ENCODE measurements at regions not wholly inside any gene's neighbourhood (a gene's known extent, or its start where the extent isn't known, plus 50 kb on each side); places are given as distances from the start of the nearest gene placed in this dataset.
"Not testable (repeated sequence)": the region's sequence is repeated elsewhere in the genome, so short reads cannot be mapped to it uniquely, and the experiment has no call there.

DNA sequence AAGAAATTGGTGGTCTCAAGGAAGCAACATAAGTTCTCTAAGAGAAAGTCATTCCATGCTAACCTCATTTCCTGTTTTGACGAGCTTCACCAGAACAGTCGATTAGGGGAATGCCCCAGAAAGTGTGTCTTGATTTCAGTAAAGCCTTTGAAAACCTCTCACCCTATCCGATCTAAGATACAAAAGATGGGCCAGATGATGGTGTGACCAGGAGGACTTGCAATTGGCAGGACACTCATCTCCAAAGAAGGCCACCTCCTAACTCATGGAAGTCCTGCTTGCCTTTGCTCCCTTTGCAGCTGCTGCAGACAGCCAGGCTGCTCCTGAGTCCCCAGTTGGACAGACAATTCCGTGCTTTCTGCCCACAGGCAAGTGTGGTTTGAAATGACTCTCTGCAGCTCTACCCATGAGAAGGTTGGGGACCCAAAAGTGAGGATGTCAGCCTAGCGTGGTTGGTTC is 304.2 kb downstream of the BCL2L11 start:
- H3K4me1 ChIP-seq (ENCODE audit: control insufficient read depth in 2 of 2, insufficient read depth in 2 of 2, low read length in 2 of 2); H3K9ac ChIP-seq (ENCODE audit: low read depth in 1 of 2, low read length in 2 of 2); H3K36me3 ChIP-seq (ENCODE audit: control insufficient read depth in 2 of 2, insufficient read depth in 2 of 2, low read length in 2 of 2); H3K27ac ChIP-seq (ENCODE audit: low read depth in 2 of 2, low read length in 2 of 2); H3K9me3 ChIP-seq (ENCODE audit: control insufficient read depth in 2 of 2, low read length in 2 of 2); H3K4me3 ChIP-seq (ENCODE audit: low read length in 2 of 2); H3K27me3 ChIP-seq (ENCODE audit: control insufficient read depth in 2 of 2, insufficient read depth in 2 of 2, low read length in 2 of 2): not testable (repeated sequence)

DNA sequence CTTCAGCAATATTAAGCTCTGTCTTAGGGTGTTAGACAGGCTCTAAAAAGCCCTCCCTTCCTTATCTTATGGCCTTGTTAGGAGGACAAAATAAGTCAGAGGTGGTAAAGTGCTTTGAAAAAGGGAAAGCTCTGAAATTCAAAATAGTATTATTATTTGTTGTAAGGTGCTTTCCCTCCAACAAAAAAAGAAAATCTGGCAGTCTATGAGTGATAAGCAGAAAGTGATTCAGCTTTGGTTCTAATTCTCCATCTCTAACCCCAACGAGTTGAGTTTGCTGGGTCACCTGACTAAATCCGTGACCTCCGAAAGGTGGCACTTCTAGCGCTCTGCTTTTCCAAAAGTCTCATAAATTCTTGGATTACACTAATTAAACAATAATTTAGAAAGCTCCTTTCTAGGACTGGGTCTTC is 305.1 kb downstream of the BCL2L11 start:
- not testable (repeated sequence) for H3K27ac ChIP-seq (ENCODE audit: low read depth in 2 of 2, low read length in 2 of 2); H3K4me3 ChIP-seq (ENCODE audit: low read length in 2 of 2); H3K27me3 ChIP-seq (ENCODE audit: control insufficient read depth in 2 of 2, insufficient read depth in 2 of 2, low read length in 2 of 2); H3K4me1 ChIP-seq (ENCODE audit: control insufficient read depth in 2 of 2, insufficient read depth in 2 of 2, low read length in 2 of 2); H3K9ac ChIP-seq (ENCODE audit: low read depth in 1 of 2, low read length in 2 of 2); H3K9me3 ChIP-seq (ENCODE audit: control insufficient read depth in 2 of 2, low read length in 2 of 2); H3K36me3 ChIP-seq (ENCODE audit: control insufficient read depth in 2 of 2, insufficient read depth in 2 of 2, low read length in 2 of 2)

DNA sequence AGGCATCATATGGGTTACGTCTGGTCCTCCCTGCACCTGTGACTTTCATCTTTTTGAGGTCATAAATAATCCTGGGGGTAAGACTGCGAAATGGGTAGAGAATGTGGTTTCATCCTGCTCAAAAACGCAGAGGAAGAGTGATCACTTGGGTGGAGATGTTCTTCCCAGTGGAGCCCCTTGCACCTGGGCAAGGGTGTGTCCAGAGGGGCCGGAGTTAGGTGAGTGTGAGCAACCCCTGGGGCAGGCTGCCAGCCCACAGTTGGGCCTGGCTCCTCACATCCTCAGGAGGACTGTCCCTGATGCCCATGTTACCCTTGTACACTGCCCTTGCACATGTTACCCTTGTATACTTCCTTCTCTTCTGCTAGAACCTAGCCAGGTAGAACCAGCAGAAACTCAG is 306.6 kb downstream of the BCL2L11 start:
- H3K4me3 ChIP-seq (ENCODE audit: low read length in 2 of 2); H3K9ac ChIP-seq (ENCODE audit: low read depth in 1 of 2, low read length in 2 of 2); H3K4me1 ChIP-seq (ENCODE audit: control insufficient read depth in 2 of 2, insufficient read depth in 2 of 2, low read length in 2 of 2); H3K27me3 ChIP-seq (ENCODE audit: control insufficient read depth in 2 of 2, insufficient read depth in 2 of 2, low read length in 2 of 2); H3K36me3 ChIP-seq (ENCODE audit: control insufficient read depth in 2 of 2, insufficient read depth in 2 of 2, low read length in 2 of 2); H3K9me3 ChIP-seq (ENCODE audit: control insufficient read depth in 2 of 2, low read length in 2 of 2); H3K27ac ChIP-seq (ENCODE audit: low read depth in 2 of 2, low read length in 2 of 2): not testable (repeated sequence)

DNA sequence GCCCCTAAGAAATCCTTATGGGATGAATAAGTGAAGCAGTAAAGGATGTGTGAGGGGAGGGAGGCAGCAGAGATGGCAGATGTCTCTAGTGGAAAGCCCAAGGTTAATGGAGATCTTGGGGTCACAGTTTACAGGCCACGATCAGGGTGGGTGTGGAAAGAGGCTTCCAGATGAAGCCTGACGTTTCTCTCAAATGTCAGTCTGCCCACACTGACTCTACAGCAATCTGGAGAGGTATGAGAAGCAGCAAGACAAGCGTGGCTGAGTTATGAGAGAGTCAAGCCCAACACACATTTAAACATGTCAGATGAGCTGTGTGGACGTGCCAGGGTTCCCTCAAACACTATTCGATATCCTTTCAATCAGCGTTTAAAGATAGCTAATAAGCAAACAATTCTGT is 308.2 kb downstream of the BCL2L11 start:
- not testable (repeated sequence) for H3K36me3 ChIP-seq (ENCODE audit: control insufficient read depth in 2 of 2, insufficient read depth in 2 of 2, low read length in 2 of 2); H3K27me3 ChIP-seq (ENCODE audit: control insufficient read depth in 2 of 2, insufficient read depth in 2 of 2, low read length in 2 of 2); H3K9ac ChIP-seq (ENCODE audit: low read depth in 1 of 2, low read length in 2 of 2); H3K9me3 ChIP-seq (ENCODE audit: control insufficient read depth in 2 of 2, low read length in 2 of 2); H3K4me1 ChIP-seq (ENCODE audit: control insufficient read depth in 2 of 2, insufficient read depth in 2 of 2, low read length in 2 of 2); H3K27ac ChIP-seq (ENCODE audit: low read depth in 2 of 2, low read length in 2 of 2); H3K4me3 ChIP-seq (ENCODE audit: low read length in 2 of 2)

DNA sequence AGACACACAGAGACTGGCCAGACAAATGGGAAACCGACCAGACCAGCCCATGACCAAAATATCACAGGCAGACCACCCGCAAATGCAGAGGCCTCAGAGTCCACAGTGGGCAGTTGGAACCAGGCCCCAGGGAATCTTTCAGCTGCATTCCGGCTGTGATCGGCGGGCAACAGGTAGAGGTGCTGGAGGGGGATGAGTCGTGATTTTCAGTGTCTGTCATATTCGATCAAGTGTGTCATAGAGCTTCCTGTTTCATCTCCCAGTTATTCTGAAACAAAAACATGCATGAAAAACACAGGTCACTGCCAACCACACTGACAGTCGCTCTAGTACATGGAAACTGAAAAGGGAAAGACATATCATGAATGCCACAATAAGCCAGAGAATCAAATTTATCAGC is 308.6 kb downstream of the BCL2L11 start:
- H3K4me1 ChIP-seq (ENCODE audit: control insufficient read depth in 2 of 2, insufficient read depth in 2 of 2, low read length in 2 of 2); H3K9ac ChIP-seq (ENCODE audit: low read depth in 1 of 2, low read length in 2 of 2): not testable (repeated sequence)

DNA sequence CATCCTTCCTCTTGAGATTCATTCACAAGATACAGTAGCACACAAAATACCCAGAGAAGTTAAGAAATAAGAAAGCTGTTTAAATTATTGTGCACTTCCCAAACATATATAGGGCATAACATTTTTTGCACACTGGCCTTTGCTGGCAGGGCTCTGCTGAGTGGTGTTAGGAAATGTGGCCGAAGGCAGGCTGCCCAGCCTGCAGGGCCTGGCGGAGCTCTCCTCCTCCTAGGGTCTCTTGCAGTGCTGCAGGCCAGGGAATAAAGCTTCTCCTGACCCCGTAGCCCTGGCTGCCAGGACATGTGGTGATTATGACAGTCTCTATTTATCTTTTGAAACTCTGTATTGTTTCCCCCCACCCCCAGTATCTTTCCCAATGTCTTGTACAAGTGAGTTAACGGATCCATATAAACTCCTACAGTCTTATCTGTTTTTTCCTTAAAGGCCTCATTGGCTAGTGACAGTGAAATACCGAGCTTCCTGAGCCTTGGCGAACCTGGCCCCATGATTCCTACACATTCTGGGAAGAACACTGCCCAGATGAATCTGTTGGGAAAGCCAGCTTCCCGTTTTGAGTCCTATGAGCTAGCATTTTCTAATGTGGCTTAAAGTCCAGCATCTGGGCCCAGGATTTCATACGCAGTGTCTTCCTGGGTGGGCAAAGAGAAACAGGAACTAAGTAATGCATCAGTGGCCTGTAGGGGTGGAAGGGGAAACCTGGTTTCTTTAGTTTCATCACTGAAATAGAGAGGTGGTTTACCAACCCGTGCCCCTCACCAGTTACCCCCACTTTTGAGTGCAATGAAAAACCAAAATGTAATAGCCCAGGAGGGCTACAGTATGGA is 310.3 kb downstream of the BCL2L11 start:
- not testable (repeated sequence) for H3K4me1 ChIP-seq (ENCODE audit: control insufficient read depth in 2 of 2, insufficient read depth in 2 of 2, low read length in 2 of 2); H3K27ac ChIP-seq (ENCODE audit: low read depth in 2 of 2, low read length in 2 of 2); H3K36me3 ChIP-seq (ENCODE audit: control insufficient read depth in 2 of 2, insufficient read depth in 2 of 2, low read length in 2 of 2); H3K9ac ChIP-seq (ENCODE audit: low read depth in 1 of 2, low read length in 2 of 2); H3K9me3 ChIP-seq (ENCODE audit: control insufficient read depth in 2 of 2, low read length in 2 of 2); H3K4me3 ChIP-seq (ENCODE audit: low read length in 2 of 2); H3K27me3 ChIP-seq (ENCODE audit: control insufficient read depth in 2 of 2, insufficient read depth in 2 of 2, low read length in 2 of 2)

More for the DNA sequence above, 308.6 kb downstream of the BCL2L11 start:
- H3K36me3 ChIP-seq (ENCODE audit: control insufficient read depth in 2 of 2, insufficient read depth in 2 of 2, low read length in 2 of 2); H3K9me3 ChIP-seq (ENCODE audit: control insufficient read depth in 2 of 2, low read length in 2 of 2); H3K4me3 ChIP-seq (ENCODE audit: low read length in 2 of 2); H3K27me3 ChIP-seq (ENCODE audit: control insufficient read depth in 2 of 2, insufficient read depth in 2 of 2, low read length in 2 of 2); H3K27ac ChIP-seq (ENCODE audit: low read depth in 2 of 2, low read length in 2 of 2): not testable (repeated sequence)

DNA sequence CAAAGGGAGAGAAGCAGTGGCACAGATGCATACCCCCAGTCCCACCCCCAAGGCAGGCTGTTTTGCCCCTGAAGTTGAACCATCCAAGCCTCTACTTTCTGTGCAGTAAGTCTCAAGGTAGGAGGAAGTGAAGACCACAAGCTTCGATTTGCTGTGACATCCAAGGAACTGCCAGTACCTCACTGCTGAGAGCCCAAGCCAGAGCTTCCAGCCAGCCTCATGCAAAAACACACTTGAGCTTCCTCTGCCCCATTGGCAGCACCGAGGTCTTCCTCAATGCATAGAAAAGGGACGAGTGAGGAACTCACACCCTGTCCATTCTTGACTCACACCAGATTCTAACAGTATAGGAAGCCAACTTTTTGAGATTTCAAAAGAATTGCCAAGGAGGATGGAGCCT is 311.7 kb downstream of the BCL2L11 start:
- not testable (repeated sequence) for H3K9ac ChIP-seq (ENCODE audit: low read depth in 1 of 2, low read length in 2 of 2); H3K9me3 ChIP-seq (ENCODE audit: control insufficient read depth in 2 of 2, low read length in 2 of 2); H3K4me3 ChIP-seq (ENCODE audit: low read length in 2 of 2); H3K4me1 ChIP-seq (ENCODE audit: control insufficient read depth in 2 of 2, insufficient read depth in 2 of 2, low read length in 2 of 2); H3K27ac ChIP-seq (ENCODE audit: low read depth in 2 of 2, low read length in 2 of 2); H3K36me3 ChIP-seq (ENCODE audit: control insufficient read depth in 2 of 2, insufficient read depth in 2 of 2, low read length in 2 of 2); H3K27me3 ChIP-seq (ENCODE audit: control insufficient read depth in 2 of 2, insufficient read depth in 2 of 2, low read length in 2 of 2)

DNA sequence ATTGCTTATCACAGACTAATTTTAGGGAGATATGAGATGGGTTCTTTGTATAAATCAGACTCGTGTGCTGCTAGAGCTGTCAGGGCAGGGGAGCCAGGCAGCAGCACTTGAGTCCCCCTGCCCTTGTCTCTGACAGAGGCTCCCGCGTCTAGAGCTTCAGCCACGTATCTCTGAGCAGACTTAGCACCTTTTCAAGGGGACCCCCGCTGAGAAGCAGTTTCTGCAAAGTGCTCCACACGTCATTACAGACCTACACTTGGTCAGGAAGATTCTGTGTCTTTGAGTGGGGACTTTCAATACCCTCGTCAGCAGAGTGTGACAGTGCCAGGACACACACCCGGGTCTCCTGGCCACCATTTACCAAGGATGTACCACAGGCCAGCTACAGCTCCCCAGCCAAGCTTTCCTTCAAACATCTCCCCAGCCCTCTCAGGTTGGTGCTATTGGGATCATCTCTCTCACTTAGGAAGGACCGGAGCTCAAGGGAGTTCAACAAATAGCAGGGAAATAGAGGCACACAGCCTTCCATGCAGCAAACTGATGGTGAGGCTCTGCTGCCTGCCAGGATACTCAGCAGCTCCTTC is 312.3 kb downstream of the BCL2L11 start:
- H3K9me3 ChIP-seq (ENCODE audit: control insufficient read depth in 2 of 2, low read length in 2 of 2); H3K4me1 ChIP-seq (ENCODE audit: control insufficient read depth in 2 of 2, insufficient read depth in 2 of 2, low read length in 2 of 2); H3K27ac ChIP-seq (ENCODE audit: low read depth in 2 of 2, low read length in 2 of 2); H3K9ac ChIP-seq (ENCODE audit: low read depth in 1 of 2, low read length in 2 of 2); H3K4me3 ChIP-seq (ENCODE audit: low read length in 2 of 2); H3K27me3 ChIP-seq (ENCODE audit: control insufficient read depth in 2 of 2, insufficient read depth in 2 of 2, low read length in 2 of 2); H3K36me3 ChIP-seq (ENCODE audit: control insufficient read depth in 2 of 2, insufficient read depth in 2 of 2, low read length in 2 of 2): not testable (repeated sequence)

DNA sequence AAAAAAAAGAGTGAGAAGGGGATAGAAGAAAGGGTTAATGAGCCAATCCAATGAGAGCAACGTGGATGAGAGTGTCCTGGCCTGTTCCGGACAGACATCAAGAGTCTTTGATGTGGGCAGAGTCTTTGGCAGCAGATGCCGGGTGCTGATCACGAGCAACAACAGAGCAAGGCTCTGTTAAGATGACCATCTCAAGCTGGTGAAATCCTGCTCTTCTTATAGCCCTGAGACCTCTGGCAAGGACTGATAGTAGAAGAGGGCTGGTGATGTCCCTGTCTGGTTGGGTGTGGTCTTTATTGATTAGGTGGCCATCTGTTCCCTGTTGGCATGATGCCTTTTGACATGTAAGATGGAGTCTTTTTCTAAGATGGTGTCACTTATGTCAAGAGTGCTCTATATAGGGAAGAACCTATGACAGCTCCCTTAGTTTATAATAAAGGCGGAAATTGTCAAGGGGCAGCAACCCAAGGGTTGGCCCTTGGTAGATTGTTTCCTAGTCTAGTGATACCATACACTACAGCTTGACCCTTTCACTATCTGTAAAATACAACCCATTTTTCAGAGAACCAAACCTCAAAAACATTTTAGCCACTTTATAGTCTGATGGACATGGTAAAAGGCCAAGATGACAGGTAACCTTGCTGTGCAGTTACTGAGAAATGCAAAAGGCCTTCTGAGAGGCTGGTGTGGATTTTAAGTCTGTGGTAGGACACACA is 313.3 kb downstream of the BCL2L11 start:
- not testable (repeated sequence) for H3K27me3 ChIP-seq (ENCODE audit: control insufficient read depth in 2 of 2, insufficient read depth in 2 of 2, low read length in 2 of 2); H3K27ac ChIP-seq (ENCODE audit: low read depth in 2 of 2, low read length in 2 of 2); H3K36me3 ChIP-seq (ENCODE audit: control insufficient read depth in 2 of 2, insufficient read depth in 2 of 2, low read length in 2 of 2); H3K4me3 ChIP-seq (ENCODE audit: low read length in 2 of 2); H3K4me1 ChIP-seq (ENCODE audit: control insufficient read depth in 2 of 2, insufficient read depth in 2 of 2, low read length in 2 of 2); H3K9ac ChIP-seq (ENCODE audit: low read depth in 1 of 2, low read length in 2 of 2); H3K9me3 ChIP-seq (ENCODE audit: control insufficient read depth in 2 of 2, low read length in 2 of 2)

DNA sequence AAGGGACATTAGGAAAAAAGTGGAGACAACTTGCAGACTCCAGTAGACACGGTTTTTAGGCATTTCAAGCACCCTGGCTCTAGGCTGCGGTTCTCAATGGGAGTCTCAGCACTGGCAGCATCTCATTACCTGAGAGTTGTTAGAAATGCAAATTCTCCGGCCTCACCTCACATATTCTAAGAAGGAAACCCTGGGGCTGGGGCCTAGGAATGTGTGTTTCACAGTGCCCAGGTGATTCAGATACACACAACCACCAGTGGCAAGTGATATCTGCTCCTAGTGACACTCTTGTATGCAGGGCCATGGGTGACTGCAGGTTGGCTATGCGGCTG is 313.9 kb downstream of the BCL2L11 start:
- H3K36me3 ChIP-seq (ENCODE audit: control insufficient read depth in 2 of 2, insufficient read depth in 2 of 2, low read length in 2 of 2); H3K9me3 ChIP-seq (ENCODE audit: control insufficient read depth in 2 of 2, low read length in 2 of 2); H3K4me1 ChIP-seq (ENCODE audit: control insufficient read depth in 2 of 2, insufficient read depth in 2 of 2, low read length in 2 of 2); H3K4me3 ChIP-seq (ENCODE audit: low read length in 2 of 2); H3K27ac ChIP-seq (ENCODE audit: low read depth in 2 of 2, low read length in 2 of 2); H3K27me3 ChIP-seq (ENCODE audit: control insufficient read depth in 2 of 2, insufficient read depth in 2 of 2, low read length in 2 of 2); H3K9ac ChIP-seq (ENCODE audit: low read depth in 1 of 2, low read length in 2 of 2): not testable (repeated sequence)

All from mucosa of rectum (tissue), 2 donors.